Mucosa of descending colon (tissue), 3 donors: ENCODE measurements at regions not wholly inside any gene's neighbourhood (a gene's known extent, or its start where the extent isn't known, plus 50 kb on each side); places are given as distances from the start of the nearest gene placed in this dataset.

Experiments used
- ATAC-seq: fragments of 200-7000 bp; cut with Tn5 transposase; one replicate; pipeline ENCODE4 v1.9.1; 2020; ENCODE audit warnings: mild to moderate bottlenecking, moderate library complexity
- DNase-seq, 3 donors: peaks; one replicate each; pipeline ENCODE4 v3.0.0-alpha.2; 2020
- H3K36me3 ChIP-seq: fragments of 200-600 bp; one replicate; pipeline ENCODE4 v1.8.0; 2021; ENCODE audit warnings: low read depth, mild to moderate bottlenecking
- H3K4me1 ChIP-seq: fragments of 200-600 bp; one replicate; pipeline ENCODE4 v1.8.0; 2021; ENCODE audit warnings: low read depth, mild to moderate bottlenecking
- H3K4me3 ChIP-seq: fragments of 200-600 bp; one replicate; pipeline ENCODE4 v1.8.0; 2021; ENCODE audit warnings: mild to moderate bottlenecking
- H3K9me3 ChIP-seq: fragments of 200-600 bp; one replicate; pipeline ENCODE4 v1.8.0; 2021; ENCODE audit warnings: mild to moderate bottlenecking
- CTCF ChIP-seq: fragments of 200-600 bp; IDR thresholded peaks from one replicate; pipeline ENCODE4 v1.8.0; 2022; ENCODE audit warnings: antibody characterized with exemption, mild to moderate bottlenecking
- intact Hi-C, 2 donors: fragments of 100-400 bp; cut with DNase I in 1 of 2; cut with micrococcal nuclease in 1 of 2; formaldehyde crosslinking; loops; one replicate each; pipeline versions ENCODE4 v1.11.0 to v1.11.1; 2022; cut with DNase I, micrococcal nuclease
- donor health status: DM: no; HTN: no; CAD: no; lungs with moderate emphysema.
- donor health status: DM: no; HTN: no; CAD: no.
- donor health status: DM: no; HTN: yes; CAD: no.

DNA sequence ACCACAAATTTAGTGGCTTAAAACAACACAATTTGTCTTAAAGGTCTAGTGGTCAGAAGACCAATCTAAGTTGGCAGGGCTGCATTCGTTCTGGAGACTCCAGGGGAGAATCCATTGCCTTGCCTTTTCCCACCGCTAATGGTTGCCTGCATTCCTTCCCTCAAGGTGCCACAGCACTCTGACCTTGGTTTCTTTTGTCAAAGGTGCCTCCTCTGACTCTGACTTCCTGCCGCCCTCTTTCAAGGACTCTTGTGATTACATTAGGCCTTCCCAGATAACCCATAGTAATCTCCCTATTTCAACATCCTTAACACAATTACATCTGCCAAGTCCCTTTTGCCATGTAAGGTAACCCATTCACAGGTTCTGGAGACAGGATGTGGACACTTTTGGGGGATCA, 145.3 kb downstream of the S1PR1 start:
- ATAC-seq, result no peak
- TF ChIP-seq CTCF, result no peak
- no peaks in the 10 kb centered on the region for H3K9me3 ChIP-seq
- H3K36me3 ChIP-seq, result no peaks in the 10 kb centered on the region
- intact Hi-C loops, result no loop called here
- H3K4me3 ChIP-seq, result no peak overlapping the region
- no peak for DNase-seq
- H3K4me1 ChIP-seq, result no peaks in the 10 kb centered on the region

GRCh38 chr1:101388904-101389546, 152.2 kb downstream of the S1PR1 start:
- ATAC-seq (no peak), DNase-seq (no peak)
- H3K4me1 ChIP-seq, result no peaks in the 10 kb centered on the region
- no peaks in the 10 kb centered on the region for H3K36me3 ChIP-seq
- H3K4me3 ChIP-seq, result no peak overlapping the region
- no peaks in the 10 kb centered on the region for H3K9me3 ChIP-seq
- intact Hi-C loops, result no loop called here
- no peak for TF ChIP-seq CTCF

DNA sequence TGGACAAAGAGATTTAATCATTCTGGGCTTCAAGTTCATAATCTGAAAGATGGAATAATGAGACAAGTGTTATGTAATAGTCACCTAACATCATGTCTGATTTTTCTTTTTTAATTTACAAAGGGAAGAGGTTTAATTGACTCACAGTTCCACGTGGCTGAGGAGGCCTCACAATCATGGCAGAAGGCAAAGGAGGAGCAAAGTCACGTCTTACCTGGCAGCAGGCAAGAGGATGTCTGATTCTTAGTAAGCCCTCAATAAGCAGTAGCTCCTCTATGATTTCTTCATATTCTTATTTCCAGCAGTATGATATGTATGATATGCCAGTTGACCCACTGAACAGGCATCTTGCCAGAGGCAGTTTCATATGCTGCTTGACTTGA, 152.7 kb downstream of the S1PR1 start:
- Histone ChIP-seq H3K36me3 (no peaks in the 10 kb centered on the region), H3K9me3 (no peaks in the 10 kb centered on the region), H3K4me1 (no peaks in the 10 kb centered on the region), H3K4me3 (no peak overlapping the region)
- no peak for TF ChIP-seq CTCF
- DNase-seq (no peak), ATAC-seq (no peak)
- intact Hi-C loops, result no loop called here

GRCh38 chr1:101392552-101392951, 155.7 kb downstream of the S1PR1 start:
- no peak for TF ChIP-seq CTCF
- Histone ChIP-seq H3K4me3 (no peak overlapping the region), H3K9me3 (no peaks in the 10 kb centered on the region), H3K4me1 (no peaks in the 10 kb centered on the region), H3K36me3 (no peaks in the 10 kb centered on the region)
- ATAC-seq, result no peak
- DNase-seq, result no peak
- intact Hi-C loops, result no loop called here

GRCh38 chr1:101394041-101394440, 157.2 kb downstream of the S1PR1 start:
- intact Hi-C loops, result no loop called here
- no peaks in the 10 kb centered on the region for H3K4me1 ChIP-seq
- DNase-seq (no peak), ATAC-seq (no peak)
- no peak overlapping the region for H3K4me3 ChIP-seq
- TF ChIP-seq CTCF, result no peak
- no peaks in the 10 kb centered on the region for H3K9me3 ChIP-seq
- no peaks in the 10 kb centered on the region for H3K36me3 ChIP-seq

DNA sequence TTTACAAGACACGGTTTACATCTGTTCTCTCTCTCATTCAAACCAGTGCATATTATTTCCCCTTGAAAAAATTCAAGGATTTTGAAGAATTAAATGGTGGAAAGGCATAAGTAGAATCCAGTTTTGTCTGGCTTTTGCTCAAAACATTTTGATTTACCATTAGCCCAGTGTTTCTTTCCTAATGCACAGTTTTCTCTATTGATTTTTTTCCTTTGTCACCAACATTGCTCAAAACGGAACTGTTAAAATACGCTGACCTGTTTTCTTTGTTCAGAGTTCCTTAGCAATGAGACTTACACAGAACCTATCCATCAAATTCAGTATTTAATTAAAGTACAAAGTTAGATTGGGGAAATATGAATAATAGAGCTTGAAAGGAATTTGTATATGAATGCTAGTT, 162.4 kb downstream of the S1PR1 start:
- TF ChIP-seq CTCF, result no peak

More for the DNA sequence above, 162.4 kb downstream of the S1PR1 start:
- H3K36me3 ChIP-seq, result no peaks in the 10 kb centered on the region
- intact Hi-C loops, result no loop called here
- ATAC-seq (no peak), DNase-seq (no peak)
- no peak overlapping the region for H3K4me3 ChIP-seq
- H3K9me3 ChIP-seq, result no peaks in the 10 kb centered on the region
- H3K4me1 ChIP-seq, result no peaks in the 10 kb centered on the region
